OCI-LY3 (cell line): ENCODE measurements at regions not wholly inside any gene's neighbourhood (a gene's known extent, or its start where the extent isn't known, plus 50 kb on each side); places are given as distances from the start of the nearest gene placed in this dataset.

ENCODE experiments used
- H2AFZ ChIP-seq: fragments of 200-600, 300-600 bp; shearing (Covaris generic); 2 replicates; pipeline ENCODE4 v1.6.0; 2014; ENCODE audit warnings: antibody characterized with exemption, low read depth, low read length
- H3K27ac ChIP-seq: fragments of 200-600, 300-600 bp; sonication (generic); 2 replicates; pipeline ENCODE4 v1.5.1; 2014; ENCODE audit warnings: mild to moderate bottlenecking, low read length, moderate library complexity, mixed read lengths
- H3K27me3 ChIP-seq: fragments of 200-600, 300-600 bp; sonication (generic); 2 replicates; pipeline ENCODE4 v1.6.1; 2014; ENCODE audit warnings: low read depth, low read length, mixed read lengths
- H3K36me3 ChIP-seq: fragments of 200-600, 300-600 bp; sonication (generic); replicated peaks from 2 replicates; pipeline ENCODE3; 2014; ENCODE audit warnings: low read depth, low read length, mixed read lengths
- H3K4me1 ChIP-seq: fragments of 300-600, 200-600 bp; sonication (generic); 2 replicates; pipeline ENCODE4 v1.6.1; 2014; ENCODE audit warnings: low read length, mixed read lengths
- H3K4me2 ChIP-seq: fragments of 200-600, 300-600 bp; sonication (generic); 2 replicates; pipeline ENCODE4 v1.6.1; 2014; ENCODE audit warnings: low read length, mixed read lengths
- H3K4me3 ChIP-seq: fragments of 300-600, 200-600 bp; sonication (generic); 2 replicates; pipeline ENCODE4 v1.5.1; 2014; ENCODE audit warnings: antibody characterized with exemption, mild to moderate bottlenecking, low read length, moderate library complexity
- H3K79me2 ChIP-seq: fragments of 300-600, 200-600 bp; shearing (Covaris generic); 2 replicates; pipeline ENCODE4 v1.6.1; 2014; ENCODE audit warnings: mild to moderate bottlenecking, low read length, mixed read lengths
- H3K9ac ChIP-seq: fragments of 300-600, 200-600 bp; shearing (Covaris generic); 2 replicates; pipeline ENCODE4 v1.6.0; 2014; ENCODE audit warnings: mild to moderate bottlenecking, low read length, moderate library complexity
- H3K9me3 ChIP-seq: fragments of 200-600, 300-600 bp; shearing (Covaris generic); 2 replicates; pipeline ENCODE4 v1.6.1; 2014; ENCODE audit warnings: low read length, mixed read lengths; ENCODE audit not compliant: insufficient read depth
- H4K20me1 ChIP-seq: fragments of 200-600, 300-600 bp; sonication (generic); 2 replicates; pipeline ENCODE4 v1.6.1; 2016; ENCODE audit warnings: low read length, mixed read lengths; ENCODE audit not compliant: insufficient read depth
- EZH2phosphoT487 ChIP-seq: fragments of 200-600 bp; shearing (Covaris generic); IDR thresholded peaks from 2 replicates; pipeline ENCODE4 v1.6.1; 2018; ENCODE audit warnings: antibody characterized with exemption, mixed run types, low read depth
- TF ChIP-seq, protein P1 (sequence below): fragments of 200-600, 300-600 bp; sonication (generic); IDR thresholded peaks from 2 replicates; pipeline ENCODE4 v1.5.1; 2014; ENCODE audit warnings: antibody characterized with exemption, low read length, low read depth

DNA sequence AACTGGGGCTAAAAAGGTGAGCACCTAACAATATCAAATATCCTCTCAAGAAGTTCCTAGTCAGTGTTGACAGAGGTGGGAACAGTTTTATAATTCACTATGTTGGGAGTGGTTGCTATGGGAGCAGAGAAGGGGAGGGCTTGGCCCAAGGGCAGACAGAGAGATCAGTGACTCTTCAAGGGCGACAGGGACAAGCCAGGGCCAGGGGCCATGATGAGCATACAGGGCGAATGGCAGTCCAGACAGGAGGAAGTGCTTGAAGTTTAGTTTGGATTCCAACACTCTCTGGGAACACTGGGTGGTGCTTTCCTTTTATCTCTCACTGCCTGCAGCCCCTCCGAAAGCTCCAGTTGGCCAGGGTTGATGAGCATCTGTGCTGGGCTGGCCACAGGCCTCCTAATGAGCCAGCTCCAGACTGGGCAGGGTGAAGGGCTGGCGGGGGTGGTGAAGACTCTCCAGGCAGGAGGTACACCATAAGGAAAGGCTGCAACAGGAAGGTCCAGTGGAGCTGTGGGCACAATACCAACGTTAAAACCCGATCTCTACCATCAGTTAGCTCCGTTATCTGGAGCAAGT, 111.3 kb downstream of the TMEM174 start:
- no peaks in the 10 kb centered on the region for H3K79me2 ChIP-seq
- no peaks in the 10 kb centered on the region for H3K36me3 ChIP-seq
- no peak overlapping the region for H3K27ac ChIP-seq
- no peaks in the 10 kb centered on the region for H4K20me1 ChIP-seq
- no peak overlapping the region for H2AFZ ChIP-seq
- no peak overlapping the region for H3K4me2 ChIP-seq
- H3K4me3 ChIP-seq: no peak overlapping the region
- no peaks in the 10 kb centered on the region for H3K9me3 ChIP-seq
- H3K4me1 ChIP-seq: no peaks in the 10 kb centered on the region
- no peaks in the 10 kb centered on the region; the same call in 1 of the 2 replicates for H3K27me3 ChIP-seq
- TF ChIP-seq EZH2phosphoT487: no peak
- TF ChIP-seq, protein P1, sequence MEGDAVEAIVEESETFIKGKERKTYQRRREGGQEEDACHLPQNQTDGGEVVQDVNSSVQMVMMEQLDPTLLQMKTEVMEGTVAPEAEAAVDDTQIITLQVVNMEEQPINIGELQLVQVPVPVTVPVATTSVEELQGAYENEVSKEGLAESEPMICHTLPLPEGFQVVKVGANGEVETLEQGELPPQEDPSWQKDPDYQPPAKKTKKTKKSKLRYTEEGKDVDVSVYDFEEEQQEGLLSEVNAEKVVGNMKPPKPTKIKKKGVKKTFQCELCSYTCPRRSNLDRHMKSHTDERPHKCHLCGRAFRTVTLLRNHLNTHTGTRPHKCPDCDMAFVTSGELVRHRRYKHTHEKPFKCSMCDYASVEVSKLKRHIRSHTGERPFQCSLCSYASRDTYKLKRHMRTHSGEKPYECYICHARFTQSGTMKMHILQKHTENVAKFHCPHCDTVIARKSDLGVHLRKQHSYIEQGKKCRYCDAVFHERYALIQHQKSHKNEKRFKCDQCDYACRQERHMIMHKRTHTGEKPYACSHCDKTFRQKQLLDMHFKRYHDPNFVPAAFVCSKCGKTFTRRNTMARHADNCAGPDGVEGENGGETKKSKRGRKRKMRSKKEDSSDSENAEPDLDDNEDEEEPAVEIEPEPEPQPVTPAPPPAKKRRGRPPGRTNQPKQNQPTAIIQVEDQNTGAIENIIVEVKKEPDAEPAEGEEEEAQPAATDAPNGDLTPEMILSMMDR: no peak
- H3K9ac ChIP-seq: no peak overlapping the region

DNA sequence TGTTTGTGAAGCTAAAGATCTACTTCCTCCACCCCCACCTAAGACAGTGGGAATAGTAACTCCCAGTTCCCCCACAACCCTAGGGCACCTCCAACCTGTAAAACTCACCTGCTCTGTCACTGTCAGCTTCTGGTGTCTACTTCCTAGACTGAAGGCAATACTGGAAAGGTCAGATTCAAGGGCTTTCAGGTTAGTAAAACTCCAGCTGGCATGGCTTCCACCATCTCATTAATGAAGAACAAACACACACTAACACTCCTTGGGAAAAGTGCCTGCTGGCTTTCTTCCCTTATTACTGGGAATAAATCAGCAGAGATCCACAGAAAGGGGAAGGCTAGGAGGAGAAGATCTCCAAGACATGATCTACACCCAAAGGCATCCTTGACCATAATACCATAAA, 109.9 kb downstream of the TMEM174 start:
- Histone ChIP-seq H3K27ac (no peak overlapping the region), H3K4me2 (no peak overlapping the region), H3K4me3 (no peak overlapping the region)

DNA sequence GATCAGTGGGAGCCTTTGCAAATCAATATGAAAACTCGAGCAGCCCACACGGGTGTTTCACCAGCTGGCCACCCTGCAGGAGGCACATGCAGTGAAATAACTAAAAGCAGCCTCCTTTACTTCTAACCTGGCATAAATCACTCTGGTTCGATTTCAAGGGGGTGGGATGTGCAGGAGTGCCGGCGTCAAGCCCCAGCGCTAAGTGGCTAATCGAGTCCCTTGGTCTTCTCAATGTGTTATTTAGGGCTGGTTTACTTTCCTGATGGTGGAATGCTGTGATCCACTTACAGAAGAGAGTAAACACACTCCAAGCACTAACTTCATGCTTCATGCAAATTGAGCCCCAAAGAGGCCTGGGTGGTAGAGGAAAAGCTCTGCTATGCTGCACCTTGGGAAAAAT, 109.4 kb downstream of the TMEM174 start:
- no peaks in the 10 kb centered on the region for H4K20me1 ChIP-seq
- H3K27me3 ChIP-seq: no peaks in the 10 kb centered on the region; the same call in 1 of the 2 replicates
- no peak overlapping the region for H3K9ac ChIP-seq
- H3K9me3 ChIP-seq: no peaks in the 10 kb centered on the region
- H2AFZ ChIP-seq: no peak overlapping the region
- no peak overlapping the region for H3K4me3 ChIP-seq
- no peaks in the 10 kb centered on the region for H3K36me3 ChIP-seq
- H3K79me2 ChIP-seq: no peaks in the 10 kb centered on the region
- TF ChIP-seq, protein P1: no peak
- TF ChIP-seq EZH2phosphoT487: no peak
- no peaks in the 10 kb centered on the region for H3K4me1 ChIP-seq
- no peak overlapping the region for H3K27ac ChIP-seq
- H3K4me2 ChIP-seq: no peak overlapping the region

More for the DNA sequence above, 109.9 kb downstream of the TMEM174 start:
- no peak overlapping the region for H2AFZ ChIP-seq
- H3K9me3 ChIP-seq: no peaks in the 10 kb centered on the region
- no peaks in the 10 kb centered on the region for H4K20me1 ChIP-seq
- TF ChIP-seq EZH2phosphoT487: no peak
- TF ChIP-seq, protein P1: no peak
- no peaks in the 10 kb centered on the region for H3K4me1 ChIP-seq
- H3K36me3 ChIP-seq: no peaks in the 10 kb centered on the region
- no peak overlapping the region for H3K9ac ChIP-seq
- no peaks in the 10 kb centered on the region; the same call in 1 of the 2 replicates for H3K27me3 ChIP-seq
- no peaks in the 10 kb centered on the region for H3K79me2 ChIP-seq

DNA sequence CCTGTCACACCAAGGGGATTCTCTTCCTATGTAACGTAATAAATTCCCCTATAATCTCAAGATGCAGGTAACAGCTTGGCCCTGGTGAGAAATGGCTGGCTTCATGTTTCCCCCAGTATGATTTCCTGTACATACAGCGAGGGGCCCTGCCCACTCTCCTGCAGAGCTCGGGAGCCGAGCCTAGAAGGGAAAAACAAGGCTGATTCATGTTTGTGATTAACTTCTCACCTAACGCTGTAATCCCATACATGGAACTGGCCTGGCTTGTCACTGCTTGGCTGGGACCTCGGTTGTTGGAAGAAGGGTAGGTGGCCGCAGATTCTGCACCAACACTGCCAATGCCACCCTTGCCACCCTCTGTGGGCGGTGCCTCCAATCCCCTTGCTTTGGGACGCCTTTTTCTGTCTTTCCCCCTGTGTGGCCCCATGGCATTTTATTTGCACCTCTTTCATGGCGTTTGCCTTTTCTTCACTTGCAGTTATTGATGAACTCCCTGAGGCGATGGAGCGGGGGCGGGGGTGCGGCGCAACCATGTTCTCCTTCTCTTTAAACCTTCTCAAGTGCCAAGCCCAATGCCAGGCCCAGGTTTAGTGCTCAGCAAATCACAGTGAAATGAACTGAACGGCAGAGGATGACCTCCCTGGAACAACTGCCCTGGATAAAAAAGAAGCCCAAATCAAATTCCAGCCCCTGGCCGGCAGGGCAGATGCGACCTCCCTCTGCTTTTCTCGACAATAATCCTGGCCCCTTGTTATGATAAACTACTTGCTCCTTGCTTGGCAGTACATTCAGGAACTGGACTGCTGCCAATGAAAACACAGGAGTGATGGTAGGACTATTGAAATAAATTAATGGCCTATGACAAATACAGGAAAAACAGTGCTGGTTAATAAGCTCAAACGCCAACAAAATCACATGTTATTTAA, 108.1 kb downstream of the TMEM174 start:
- Histone ChIP-seq H4K20me1 (no peaks in the 10 kb centered on the region), H3K36me3 (no peaks in the 10 kb centered on the region), H3K4me1 (no peaks in the 10 kb centered on the region), H3K27me3 (no peaks in the 10 kb centered on the region; the same call in 1 of the 2 replicates), H2AFZ (no peak overlapping the region), H3K4me3 (no peak overlapping the region), H3K79me2 (no peaks in the 10 kb centered on the region), H3K27ac (no peak overlapping the region), H3K9ac (no peak overlapping the region), H3K9me3 (no peaks in the 10 kb centered on the region), H3K4me2 (no peak overlapping the region)
- TF ChIP-seq EZH2phosphoT487: no peak
- TF ChIP-seq, protein P1: no peak
